NCI-H146 (cell line): ENCODE measurements at regions not wholly inside any gene's neighbourhood (a gene's known extent, or its start where the extent isn't known, plus 50 kb on each side); places are given as distances from the start of the nearest gene placed in this dataset.
A peak's percentile ranks its signal among the peaks of the same experiment; 100 is the strongest.
"Not testable (repeated sequence)": the region's sequence is repeated elsewhere in the genome, so short reads cannot be mapped to it uniquely, and the experiment has no call there.

ENCODE experiments used
- DNase-seq: peaks from one replicate; lab custom pipeline; 2025; lab: John Stamatoyannopoulos, UW

- DNase-seq, result no peak
Measured at GRCh38 chr5:30152431-30152830, 1041.1 kb upstream of the CDH6 start.

DNA sequence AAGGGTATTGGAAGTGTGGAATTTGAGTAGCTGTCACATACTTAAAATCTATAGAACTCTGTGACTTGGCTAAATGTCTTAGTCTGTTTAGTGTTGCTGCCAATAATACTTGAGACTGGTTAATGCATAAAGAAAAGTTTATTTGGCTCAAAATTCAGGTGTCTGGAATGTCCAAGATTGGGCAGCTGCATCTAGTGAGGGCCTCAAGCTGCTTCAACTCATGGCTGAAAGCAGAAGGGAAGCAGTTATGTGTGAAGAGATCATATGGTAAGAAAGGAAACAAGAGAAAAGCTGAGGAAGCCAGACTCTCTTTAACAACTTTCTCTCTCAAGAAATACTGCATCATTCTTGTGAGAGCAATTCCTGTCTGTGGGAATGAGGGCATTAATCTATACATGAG, 1043.3 kb upstream of the CDH6 start:
- no peak for DNase-seq

DNA sequence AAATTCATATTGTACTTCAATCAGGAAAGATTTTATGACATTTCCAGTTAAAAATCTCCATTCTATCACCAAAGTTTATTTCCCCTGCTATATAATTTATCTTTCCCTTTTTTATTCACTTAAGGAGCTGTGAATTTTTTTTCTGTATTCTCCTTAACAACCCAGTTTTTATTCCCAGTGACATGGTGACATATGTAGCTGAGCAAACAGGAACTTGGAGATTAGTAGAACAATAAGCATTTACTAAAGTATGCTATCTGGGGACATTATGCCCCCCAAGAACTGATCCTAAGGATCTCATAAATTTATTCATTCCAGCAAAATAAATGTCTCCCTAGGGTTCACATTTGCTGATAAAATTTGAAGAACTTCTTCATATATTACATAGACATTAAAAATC, 1044.0 kb upstream of the CDH6 start:
- no peak for DNase-seq

DNA sequence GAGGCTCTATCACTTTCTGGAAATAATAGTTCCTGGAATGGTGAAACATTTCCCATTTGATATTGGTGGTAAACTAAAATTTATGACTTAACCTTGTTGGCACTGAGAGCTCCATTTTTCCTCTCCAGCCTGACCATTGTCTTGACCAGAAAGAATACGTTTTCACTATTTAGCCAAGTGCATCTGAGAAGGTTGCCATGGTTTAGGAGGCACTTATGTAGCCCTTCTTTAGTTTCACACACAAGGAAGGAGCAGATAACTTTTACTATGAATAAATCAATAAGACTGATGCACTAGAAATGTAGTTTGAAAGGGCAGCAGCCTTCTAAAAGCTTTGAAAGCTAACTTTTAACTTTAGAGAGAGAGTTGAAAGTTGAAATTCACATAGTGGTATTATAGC, 1045.5 kb upstream of the CDH6 start:
- DNase-seq, result no peak

DNA sequence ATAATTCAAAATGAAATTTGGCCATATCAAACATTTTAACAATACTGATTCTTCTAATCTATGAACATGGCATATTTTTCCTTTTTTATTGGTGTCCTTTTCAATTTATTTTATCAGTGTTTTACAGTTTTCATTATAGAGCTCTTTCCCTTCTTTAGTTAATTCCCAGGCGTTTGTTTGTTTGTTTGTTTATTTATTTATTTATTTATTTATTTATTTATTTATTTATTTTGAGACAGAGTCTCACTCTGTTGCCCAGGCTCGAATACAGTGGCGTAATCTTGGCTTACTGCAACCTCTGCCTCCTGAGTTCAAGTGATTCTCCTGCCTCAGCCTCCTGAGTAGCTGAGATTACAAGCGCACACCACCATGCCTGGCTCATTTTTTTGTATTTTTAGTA, 1049.4 kb upstream of the CDH6 start:
- DNase-seq, result not testable (repeated sequence)

- no peak for DNase-seq
Measured at GRCh38 chr5:30142432-30142831, 1051.1 kb upstream of the CDH6 start.

- no peak for DNase-seq
Measured at GRCh38 chr5:30121043-30121442, 1072.4 kb upstream of the CDH6 start.

GRCh38 chr5:30117135-30117534, 1076.4 kb upstream of the CDH6 start:
- no peak for DNase-seq

DNA sequence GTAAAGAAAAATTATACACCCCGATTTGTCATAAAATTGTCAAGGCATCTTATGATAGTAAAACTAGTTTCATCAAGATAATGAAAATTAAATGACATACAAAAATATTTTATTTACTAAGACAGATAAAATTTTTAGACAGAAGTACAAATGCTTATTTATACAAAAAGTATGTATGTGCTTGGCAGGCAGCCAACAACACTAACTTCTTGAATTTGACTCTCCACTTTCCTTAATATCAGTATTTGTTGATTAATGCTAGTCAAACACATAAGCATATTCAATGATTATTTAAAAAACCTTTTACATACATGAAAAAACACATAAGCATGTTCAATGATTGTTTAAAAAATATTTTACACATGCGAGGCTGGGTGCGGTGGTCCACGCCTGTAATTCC, 1079.9 kb upstream of the CDH6 start:
- DNase-seq, result no peak

GRCh38 chr5:30112867-30113266, 1080.6 kb upstream of the CDH6 start:
- DNase-seq, result no peak

DNA sequence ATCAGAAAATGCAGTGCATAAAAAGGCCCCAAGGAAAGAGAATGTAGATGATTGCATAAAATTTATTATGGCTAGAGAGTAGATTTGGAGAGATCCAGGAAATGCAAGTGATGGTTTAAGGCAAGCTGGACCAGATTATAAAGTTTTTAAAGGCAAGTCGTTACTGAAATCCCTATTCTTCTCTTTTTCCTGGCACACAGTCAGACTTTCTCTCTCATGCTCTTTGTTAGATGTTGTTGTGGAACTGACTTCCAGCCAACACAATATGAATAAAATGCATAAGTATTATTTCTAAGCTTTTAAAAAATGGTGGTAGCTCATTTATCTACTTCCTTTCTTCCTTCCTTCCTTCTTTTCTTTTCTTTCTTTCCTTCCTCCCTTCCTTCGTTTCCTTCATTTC, 1085.4 kb upstream of the CDH6 start:
- DNase-seq, result no peak

GRCh38 chr5:30106596-30106995, 1086.9 kb upstream of the CDH6 start:
- DNase-seq, result no peak

GRCh38 chr5:30104872-30105596, 1088.5 kb upstream of the CDH6 start:
- DNase-seq, result no peak

- no peak for DNase-seq
Measured at GRCh38 chr5:30103452-30104202, 1089.9 kb upstream of the CDH6 start.

- DNase-seq, result no peak
Measured at GRCh38 chr5:30103052-30103451, 1090.4 kb upstream of the CDH6 start.

DNA sequence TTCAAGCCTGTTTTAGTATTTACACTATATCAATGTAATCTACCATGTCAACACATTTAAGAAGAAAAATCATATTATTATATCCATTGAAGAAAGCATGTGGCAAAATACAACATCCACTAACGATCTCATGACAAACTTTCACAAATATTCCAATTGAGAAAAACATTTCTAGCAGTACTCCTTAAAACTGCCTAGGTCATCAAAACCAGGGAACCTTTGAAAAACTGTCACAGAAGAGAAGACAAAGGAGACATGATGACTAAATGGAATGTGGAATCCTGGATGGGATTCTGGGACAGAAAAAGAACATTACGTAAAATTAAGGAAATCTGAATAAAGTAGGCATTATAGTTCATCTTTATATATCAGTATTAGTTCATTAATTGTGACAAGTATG, 1091.3 kb upstream of the CDH6 start:
- no peak for DNase-seq

DNA sequence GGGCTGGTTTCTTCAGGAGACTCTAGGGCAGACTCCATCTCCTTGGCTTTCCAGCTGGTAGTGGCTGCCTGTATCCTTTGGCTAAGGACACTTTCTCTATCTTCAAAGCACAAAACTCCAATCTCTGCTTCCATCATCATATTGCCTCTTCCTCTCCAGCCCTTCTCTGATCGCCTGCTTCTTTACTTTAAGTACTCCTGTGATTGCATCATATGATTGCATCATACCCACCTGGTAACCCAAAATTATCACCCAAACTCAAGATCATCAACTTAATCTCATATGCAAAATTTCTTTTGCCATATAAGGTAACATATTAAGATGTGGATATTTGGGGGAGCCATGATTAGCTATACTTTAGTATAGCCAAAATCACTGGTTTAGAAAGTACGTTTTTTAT, 1092.6 kb upstream of the CDH6 start:
- peak; percentile 38 for DNase-seq

DNA sequence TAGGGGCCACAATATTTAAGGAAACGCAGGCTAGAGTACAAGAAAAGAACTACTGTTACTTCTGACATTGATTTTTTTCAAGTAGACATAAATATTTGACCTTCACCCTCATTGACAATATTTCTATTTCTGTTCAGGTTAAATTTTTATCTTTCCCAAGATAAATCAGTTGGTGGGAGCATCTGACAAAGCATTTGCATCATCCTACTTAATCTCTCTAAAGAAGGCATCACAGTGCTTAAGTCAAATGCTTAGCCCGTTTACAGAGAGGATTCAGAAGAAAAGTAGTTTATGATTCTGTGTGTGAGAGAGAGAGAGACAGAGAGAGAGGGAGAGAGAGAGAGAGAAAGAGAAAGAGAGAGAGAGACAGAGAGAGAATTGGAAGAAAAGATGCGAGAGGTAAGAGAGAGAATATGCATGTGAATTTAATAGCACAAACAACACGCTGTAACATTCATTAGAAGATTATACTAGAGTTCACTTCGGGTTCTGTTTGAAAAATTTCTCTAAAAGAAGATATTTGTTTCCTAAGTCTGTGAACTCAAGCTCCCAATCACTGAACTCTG, 1093.3 kb upstream of the CDH6 start:
- DNase-seq, result peak; percentile 44

GRCh38 chr5:30099634-30100033, 1093.9 kb upstream of the CDH6 start:
- peak; percentile 84 for DNase-seq

- no peak for DNase-seq
Measured at GRCh38 chr5:30098940-30099339, 1094.5 kb upstream of the CDH6 start.

- DNase-seq, result no peak
Measured at GRCh38 chr5:30092548-30092947, 1100.9 kb upstream of the CDH6 start.

DNA sequence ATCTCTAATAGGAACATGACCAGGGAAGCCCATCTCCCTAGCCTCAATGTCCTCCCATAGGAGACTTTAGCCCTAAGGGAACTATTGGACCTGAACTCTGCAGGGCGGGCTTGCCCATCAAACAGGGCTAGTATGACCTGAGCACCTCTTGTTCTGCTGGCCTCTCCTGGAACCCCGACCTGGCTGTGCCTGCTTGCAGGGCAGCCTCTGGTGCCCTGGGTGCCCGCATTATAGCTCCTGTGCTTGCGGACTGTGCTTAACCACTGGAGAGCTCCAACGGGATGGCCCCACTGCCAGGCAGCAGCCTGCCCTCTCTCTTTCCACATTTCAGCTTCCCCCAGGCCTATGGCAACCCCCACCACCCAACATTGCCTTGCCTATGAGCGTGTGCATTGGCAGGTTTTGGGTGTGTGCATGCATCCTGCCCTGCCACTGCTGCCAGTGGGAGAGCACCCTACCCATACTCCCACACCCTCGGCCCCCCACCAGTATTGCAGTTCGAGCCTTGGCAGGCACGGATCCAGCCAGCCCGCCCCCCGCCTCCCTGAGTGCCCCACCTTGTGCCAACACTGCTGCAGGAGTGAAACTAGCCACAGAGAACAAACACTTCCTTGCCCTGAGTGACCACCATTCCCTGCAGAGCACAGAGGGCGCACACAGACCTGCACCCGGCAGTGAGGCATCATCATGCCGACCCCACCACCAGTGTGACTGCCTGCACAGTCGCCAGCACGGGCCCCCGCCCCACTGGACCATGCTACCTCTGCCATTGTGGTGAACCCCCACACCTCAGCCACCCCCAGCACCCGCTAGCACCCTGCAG, 1123.8 kb upstream of the CDH6 start:
- no peak for DNase-seq

- DNase-seq, result no peak
Measured at GRCh38 chr5:30063503-30063902, 1130.0 kb upstream of the CDH6 start.
